ENCODE measurements at regions not wholly inside any gene's neighbourhood (a gene's known extent, or its start where the extent isn't known, plus 50 kb on each side); places are given as distances from the start of the nearest gene placed in this dataset.

DNA sequence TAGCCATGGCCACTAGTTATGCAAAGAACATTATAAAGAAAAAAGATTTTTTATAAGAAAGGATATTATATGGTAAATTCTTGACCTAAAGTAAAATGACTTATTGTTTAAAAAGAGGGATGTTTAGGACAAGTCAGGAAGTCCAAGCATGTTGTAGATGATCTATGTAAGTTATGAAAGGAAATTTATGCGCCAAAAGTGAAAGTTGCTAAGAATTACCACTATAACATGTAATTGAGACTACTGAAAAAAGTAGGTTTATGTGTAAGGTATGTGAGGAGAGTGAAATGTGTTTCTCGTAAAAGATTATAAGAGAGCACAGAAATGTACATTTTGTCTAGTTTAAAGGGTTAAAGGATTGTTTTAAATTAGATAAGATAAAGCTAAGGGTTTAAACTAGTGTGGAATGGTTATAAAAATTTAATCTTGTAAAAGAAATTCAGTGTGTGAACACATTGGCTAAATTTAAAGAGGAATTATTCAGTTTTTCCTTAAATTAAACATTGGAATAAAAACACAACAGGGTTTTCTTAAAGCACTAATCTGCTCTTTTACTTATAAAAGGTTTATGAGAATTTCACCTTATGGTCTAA, 1100.4 kb upstream of the EDIL3 start:
- TF ChIP-seq, protein P1, sequence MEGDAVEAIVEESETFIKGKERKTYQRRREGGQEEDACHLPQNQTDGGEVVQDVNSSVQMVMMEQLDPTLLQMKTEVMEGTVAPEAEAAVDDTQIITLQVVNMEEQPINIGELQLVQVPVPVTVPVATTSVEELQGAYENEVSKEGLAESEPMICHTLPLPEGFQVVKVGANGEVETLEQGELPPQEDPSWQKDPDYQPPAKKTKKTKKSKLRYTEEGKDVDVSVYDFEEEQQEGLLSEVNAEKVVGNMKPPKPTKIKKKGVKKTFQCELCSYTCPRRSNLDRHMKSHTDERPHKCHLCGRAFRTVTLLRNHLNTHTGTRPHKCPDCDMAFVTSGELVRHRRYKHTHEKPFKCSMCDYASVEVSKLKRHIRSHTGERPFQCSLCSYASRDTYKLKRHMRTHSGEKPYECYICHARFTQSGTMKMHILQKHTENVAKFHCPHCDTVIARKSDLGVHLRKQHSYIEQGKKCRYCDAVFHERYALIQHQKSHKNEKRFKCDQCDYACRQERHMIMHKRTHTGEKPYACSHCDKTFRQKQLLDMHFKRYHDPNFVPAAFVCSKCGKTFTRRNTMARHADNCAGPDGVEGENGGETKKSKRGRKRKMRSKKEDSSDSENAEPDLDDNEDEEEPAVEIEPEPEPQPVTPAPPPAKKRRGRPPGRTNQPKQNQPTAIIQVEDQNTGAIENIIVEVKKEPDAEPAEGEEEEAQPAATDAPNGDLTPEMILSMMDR (IDR thresholded peaks at IDR 0.05): no peak
- no peak for TF ChIP-seq EZH2 (IDR thresholded peaks at IDR 0.05)

All from neural progenitor cell (in vitro differentiated cells).